Daoy (cell line): ENCODE measurements at regions not wholly inside any gene's neighbourhood (a gene's known extent, or its start where the extent isn't known, plus 50 kb on each side); places are given as distances from the start of the nearest gene placed in this dataset.
"Not testable (repeated sequence)": the region's sequence is repeated elsewhere in the genome, so short reads cannot be mapped to it uniquely, and the experiment has no call there.

Source experiments
- DNase-seq: peaks from one replicate; pipeline ENCODE4 v3.0.0-alpha.2; 2015; ENCODE audit warnings: low read depth

- DNase-seq = no peak
Observed at GRCh38 chr11:37333345-37333744, 735.3 kb upstream of the RAG2 start.

- DNase-seq = no peak
Observed at GRCh38 chr11:37323843-37324242, 725.8 kb upstream of the RAG2 start.

- DNase-seq = no peak
Observed at GRCh38 chr11:37322333-37323194, 724.5 kb upstream of the RAG2 start.

- no peak for DNase-seq
Observed at GRCh38 chr11:37320921-37321320, 722.9 kb upstream of the RAG2 start.

GRCh38 chr11:37317803-37318202, 719.8 kb upstream of the RAG2 start:
- DNase-seq = no peak

- no peak for DNase-seq
Observed at GRCh38 chr11:37313266-37313665, 715.2 kb upstream of the RAG2 start.

- DNase-seq = no peak
Observed at GRCh38 chr11:37306563-37306962, 708.5 kb upstream of the RAG2 start.

GRCh38 chr11:37301405-37301804, 703.4 kb upstream of the RAG2 start:
- not testable (repeated sequence) for DNase-seq

- DNase-seq = no peak
Observed at GRCh38 chr11:37298173-37298572, 700.1 kb upstream of the RAG2 start.

- DNase-seq = no peak
Observed at GRCh38 chr11:37286890-37287289, 688.9 kb upstream of the RAG2 start.

GRCh38 chr11:37282367-37282766, 684.3 kb upstream of the RAG2 start:
- no peak for DNase-seq

- no peak for DNase-seq
Observed at GRCh38 chr11:37280200-37280599, 682.2 kb upstream of the RAG2 start.

GRCh38 chr11:37277896-37278465, 679.9 kb upstream of the RAG2 start:
- DNase-seq = no peak

GRCh38 chr11:37264783-37265182, 666.7 kb upstream of the RAG2 start:
- peak; percentile 0 for DNase-seq

GRCh38 chr11:37264060-37264459, 666.0 kb upstream of the RAG2 start:
- DNase-seq = no peak

- not testable (repeated sequence) for DNase-seq
Observed at GRCh38 chr11:37263467-37263866, 665.4 kb upstream of the RAG2 start.

GRCh38 chr11:37259734-37260133, 661.7 kb upstream of the RAG2 start:
- no peak for DNase-seq

GRCh38 chr11:37248145-37248544, 650.1 kb upstream of the RAG2 start:
- no peak for DNase-seq

- DNase-seq = not testable (repeated sequence)
Observed at GRCh38 chr11:37246092-37246491, 648.1 kb upstream of the RAG2 start.

- DNase-seq = no peak
Observed at GRCh38 chr11:37230865-37231264, 632.8 kb upstream of the RAG2 start.

GRCh38 chr11:37223962-37224361, 625.9 kb upstream of the RAG2 start:
- no peak for DNase-seq

- no peak for DNase-seq
Observed at GRCh38 chr11:37203006-37203405, 605.0 kb upstream of the RAG2 start.

GRCh38 chr11:37199082-37199481, 601.0 kb upstream of the RAG2 start:
- DNase-seq = no peak

GRCh38 chr11:37184326-37184725, 586.3 kb upstream of the RAG2 start:
- DNase-seq = no peak
